HG02852 (cell line): ENCODE measurements at regions not wholly inside any gene's neighbourhood (a gene's known extent, or its start where the extent isn't known, plus 50 kb on each side); places are given as distances from the start of the nearest gene placed in this dataset.

Source experiments
- ATAC-seq: cut with Tn5 transposase; IDR thresholded peaks from one replicate; pipeline ENCODE4 v1.9.1; 2021; ENCODE audit warnings: mild to moderate bottlenecking, moderate library complexity; ENCODE audit not compliant: unreplicated experiment

GRCh38 chr1:110765640-110766335 lies 91.0 kb upstream of the KCNA3 start:
- no peak for ATAC-seq

- ATAC-seq: no peak
These were observed 88.4 kb upstream of the KCNA3 start for GRCh38 chr1:110763149-110763548.

GRCh38 chr1:110760321-110760720 lies 85.6 kb upstream of the KCNA3 start:
- no peak for ATAC-seq

GRCh38 chr1:110756506-110756905 lies 81.8 kb upstream of the KCNA3 start:
- no peak for ATAC-seq

- ATAC-seq: no peak
These were observed 78.4 kb upstream of the KCNA3 start for GRCh38 chr1:110752941-110753725.

- no peak for ATAC-seq
These were observed 75.8 kb upstream of the KCNA3 start for GRCh38 chr1:110750562-110750961.

GRCh38 chr1:110749960-110750359 lies 75.2 kb upstream of the KCNA3 start:
- no peak for ATAC-seq

GRCh38 chr1:110746644-110747259 lies 72.0 kb upstream of the KCNA3 start:
- ATAC-seq: no peak

- no peak for ATAC-seq
These were observed 68.7 kb upstream of the KCNA3 start for GRCh38 chr1:110743397-110743796.

GRCh38 chr1:110736900-110737605 lies 62.3 kb upstream of the KCNA3 start:
- no peak for ATAC-seq

- ATAC-seq: no peak
These were observed 59.5 kb upstream of the KCNA3 start for GRCh38 chr1:110734133-110734680.

- ATAC-seq: no peak
These were observed 56.8 kb upstream of the KCNA3 start for GRCh38 chr1:110731529-110731928.

GRCh38 chr1:110728388-110729001 lies 53.8 kb upstream of the KCNA3 start:
- no peak for ATAC-seq

GRCh38 chr1:110727246-110727645 lies 52.5 kb upstream of the KCNA3 start:
- ATAC-seq: no peak

- ATAC-seq: peak; percentile 84
These were observed 52.0 kb upstream of the KCNA3 start for GRCh38 chr1:110726755-110727154.
